Fibroblast of lung (primary cell): ENCODE measurements at regions not wholly inside any gene's neighbourhood (a gene's known extent, or its start where the extent isn't known, plus 50 kb on each side); places are given as distances from the start of the nearest gene placed in this dataset.

Experiments
- DNase-seq, 2 donors: peaks; one replicate each; pipeline versions ENCODE4 v3.0.0 to v3.0.0-alpha.2; 2010; ENCODE audit warnings: low read depth in 2 of 2
- H2AFZ ChIP-seq: 2 replicates; pipeline ENCODE4 v1.5.1; 2012; ENCODE audit warnings: low read length, control low read depth, inconsistent platforms
- H3K27ac ChIP-seq: 2 replicates; pipeline ENCODE4 v1.5.1; 2011; ENCODE audit warnings: low read length, control low read depth; ENCODE audit not compliant: insufficient read depth
- H3K27me3 ChIP-seq: 2 replicates; pipeline ENCODE4 v1.5.1; 2011; ENCODE audit warnings: mild to moderate bottlenecking, low read length; ENCODE audit not compliant: control insufficient read depth, insufficient read depth
- H3K36me3 ChIP-seq: 2 replicates; pipeline ENCODE4 v1.5.1; 2011; ENCODE audit warnings: low read length; ENCODE audit not compliant: control insufficient read depth, insufficient read depth
- H3K4me1 ChIP-seq: 2 replicates; pipeline ENCODE4 v1.5.1; 2011; ENCODE audit warnings: low read length; ENCODE audit not compliant: control insufficient read depth, insufficient read depth; ENCODE audit errors: extremely low read depth
- H3K4me2 ChIP-seq: 2 replicates; pipeline ENCODE4 v1.5.1; 2011; ENCODE audit warnings: low read length, control low read depth; ENCODE audit not compliant: insufficient read depth; ENCODE audit errors: extremely low read depth
- H3K4me3 ChIP-seq, 4 experiments: fragments of 200-600 bp in 1 of 4; sonication (generic) in 1 of 4; replicated peaks in 1 of 4; 2 replicates each; pipeline ENCODE4 v1.5.1; 2011 to 2016; ENCODE audit warnings: low read length in 4 of 4, low read depth in 3 of 4, mild to moderate bottlenecking in 3 of 4, control low read depth in 2 of 4, inconsistent platforms in 1 of 4, mixed read lengths in 1 of 4; ENCODE audit not compliant: insufficient read depth in 1 of 4; ENCODE audit errors: control extremely low read depth in 1 of 4
- H3K79me2 ChIP-seq: 2 replicates; pipeline ENCODE4 v1.5.1; 2012; ENCODE audit warnings: mild to moderate bottlenecking, low read length, inconsistent platforms; ENCODE audit not compliant: control insufficient read depth, insufficient read depth
- H3K9ac ChIP-seq: 2 replicates; pipeline ENCODE4 v1.5.1; 2011; ENCODE audit warnings: mild to moderate bottlenecking, low read length, control low read depth; ENCODE audit not compliant: insufficient read depth
- H3K9me3 ChIP-seq: 2 replicates; pipeline ENCODE4 v1.5.1; 2012; ENCODE audit warnings: low read depth, low read length; ENCODE audit not compliant: control insufficient read depth, insufficient read depth
- H4K20me1 ChIP-seq: 2 replicates; pipeline ENCODE4 v1.5.1; 2011; ENCODE audit warnings: low read length; ENCODE audit not compliant: control insufficient read depth, insufficient read depth; ENCODE audit errors: extremely low read depth
- EZH2 ChIP-seq: IDR thresholded peaks from 2 replicates; pipeline ENCODE4 v1.5.1; 2012; ENCODE audit warnings: low read length, control low read depth, mild to moderate bottlenecking; ENCODE audit errors: missing control alignments
- TF ChIP-seq, protein P1 (sequence below), 2 donors: IDR thresholded peaks in 1 of 2; conservative IDR thresholded peaks in 1 of 2; 1 replicate in 1 of 2; 2 replicates in 1 of 2; pipeline ENCODE4 v1.5.1; 2011 to 2012; ENCODE audit warnings: low read length in 2 of 2, control low read depth in 1 of 2, inconsistent platforms in 1 of 2, low read depth in 1 of 2, mild to moderate bottlenecking in 1 of 2

DNA sequence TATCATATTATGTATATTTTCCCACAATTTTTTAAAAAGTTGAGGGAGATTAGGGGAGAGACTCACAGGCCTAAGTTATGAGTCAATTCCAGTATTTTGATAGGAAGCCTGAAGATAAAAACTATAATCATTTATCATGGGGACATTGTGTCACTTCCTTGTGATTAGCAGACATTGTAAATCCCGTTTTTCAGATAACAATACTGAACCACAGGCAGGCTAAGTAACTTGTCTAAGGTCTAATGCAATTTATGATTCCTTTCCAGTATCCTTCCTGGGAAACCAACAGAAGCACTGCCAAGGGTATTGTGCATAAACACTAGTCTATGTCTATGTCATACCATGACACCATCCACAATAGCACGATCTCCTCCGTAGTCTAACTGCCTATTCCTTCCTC, 235.2 kb upstream of the PIK3C3 start:
- peak in 1 of 2 donors; percentile 67 for DNase-seq
- no peak overlapping the region for H3K27ac ChIP-seq
- H3K27me3 ChIP-seq = no peaks in the 10 kb centered on the region
- no peaks in the 10 kb centered on the region for H3K36me3 ChIP-seq
- H2AFZ ChIP-seq = no peak overlapping the region
- no peaks in the 10 kb centered on the region for H3K4me1 ChIP-seq
- H3K4me3 ChIP-seq = no peak overlapping the region
- no peaks in the 10 kb centered on the region for H3K79me2 ChIP-seq
- no peaks in the 10 kb centered on the region for H4K20me1 ChIP-seq
- no peak for TF ChIP-seq EZH2
- TF ChIP-seq, protein P1, sequence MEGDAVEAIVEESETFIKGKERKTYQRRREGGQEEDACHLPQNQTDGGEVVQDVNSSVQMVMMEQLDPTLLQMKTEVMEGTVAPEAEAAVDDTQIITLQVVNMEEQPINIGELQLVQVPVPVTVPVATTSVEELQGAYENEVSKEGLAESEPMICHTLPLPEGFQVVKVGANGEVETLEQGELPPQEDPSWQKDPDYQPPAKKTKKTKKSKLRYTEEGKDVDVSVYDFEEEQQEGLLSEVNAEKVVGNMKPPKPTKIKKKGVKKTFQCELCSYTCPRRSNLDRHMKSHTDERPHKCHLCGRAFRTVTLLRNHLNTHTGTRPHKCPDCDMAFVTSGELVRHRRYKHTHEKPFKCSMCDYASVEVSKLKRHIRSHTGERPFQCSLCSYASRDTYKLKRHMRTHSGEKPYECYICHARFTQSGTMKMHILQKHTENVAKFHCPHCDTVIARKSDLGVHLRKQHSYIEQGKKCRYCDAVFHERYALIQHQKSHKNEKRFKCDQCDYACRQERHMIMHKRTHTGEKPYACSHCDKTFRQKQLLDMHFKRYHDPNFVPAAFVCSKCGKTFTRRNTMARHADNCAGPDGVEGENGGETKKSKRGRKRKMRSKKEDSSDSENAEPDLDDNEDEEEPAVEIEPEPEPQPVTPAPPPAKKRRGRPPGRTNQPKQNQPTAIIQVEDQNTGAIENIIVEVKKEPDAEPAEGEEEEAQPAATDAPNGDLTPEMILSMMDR (conservative IDR thresholded peaks at IDR 0.05 in 1 of 2, IDR thresholded peaks at IDR 0.05 in 1 of 2; ENCODE audit: low read depth in 1 of 2, low read length in 2 of 2) = no peak
- no peak overlapping the region for H3K9ac ChIP-seq
- H3K4me2 ChIP-seq = no peak overlapping the region
- no peaks in the 10 kb centered on the region for H3K9me3 ChIP-seq

DNA sequence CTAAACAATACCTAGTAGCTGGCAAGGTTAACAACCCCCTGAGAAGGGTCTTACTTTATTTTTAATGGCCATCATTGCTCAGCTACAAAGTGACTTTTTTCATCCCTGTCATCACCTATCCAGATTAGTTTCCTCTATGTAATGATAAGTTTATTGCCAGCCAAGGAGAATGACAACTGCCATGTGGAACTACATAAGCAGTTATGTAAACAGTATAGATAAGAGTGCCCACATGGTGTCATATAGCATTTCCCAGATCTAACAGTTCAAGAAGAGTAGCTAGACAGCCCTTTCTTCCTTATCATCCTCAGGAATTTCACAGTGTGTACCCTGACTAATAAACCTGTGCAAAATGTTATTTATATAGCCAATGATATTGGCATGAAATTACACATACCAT, 240.2 kb upstream of the PIK3C3 start:
- no peak for DNase-seq
- no peaks in the 10 kb centered on the region for H3K36me3 ChIP-seq
- no peak overlapping the region for H2AFZ ChIP-seq
- TF ChIP-seq, protein P1 (conservative IDR thresholded peaks at IDR 0.05 in 1 of 2, IDR thresholded peaks at IDR 0.05 in 1 of 2; ENCODE audit: low read depth in 1 of 2, low read length in 2 of 2) = no peak
- TF ChIP-seq EZH2 = no peak
- no peaks in the 10 kb centered on the region for H3K27me3 ChIP-seq
- H3K4me3 ChIP-seq = no peak overlapping the region
- H3K9ac ChIP-seq = no peak overlapping the region
- H3K27ac ChIP-seq = no peak overlapping the region
- no peaks in the 10 kb centered on the region for H3K79me2 ChIP-seq
- H3K4me1 ChIP-seq = no peaks in the 10 kb centered on the region
- H3K4me2 ChIP-seq = no peak overlapping the region
- no peaks in the 10 kb centered on the region for H3K9me3 ChIP-seq
- H4K20me1 ChIP-seq = no peaks in the 10 kb centered on the region

DNA sequence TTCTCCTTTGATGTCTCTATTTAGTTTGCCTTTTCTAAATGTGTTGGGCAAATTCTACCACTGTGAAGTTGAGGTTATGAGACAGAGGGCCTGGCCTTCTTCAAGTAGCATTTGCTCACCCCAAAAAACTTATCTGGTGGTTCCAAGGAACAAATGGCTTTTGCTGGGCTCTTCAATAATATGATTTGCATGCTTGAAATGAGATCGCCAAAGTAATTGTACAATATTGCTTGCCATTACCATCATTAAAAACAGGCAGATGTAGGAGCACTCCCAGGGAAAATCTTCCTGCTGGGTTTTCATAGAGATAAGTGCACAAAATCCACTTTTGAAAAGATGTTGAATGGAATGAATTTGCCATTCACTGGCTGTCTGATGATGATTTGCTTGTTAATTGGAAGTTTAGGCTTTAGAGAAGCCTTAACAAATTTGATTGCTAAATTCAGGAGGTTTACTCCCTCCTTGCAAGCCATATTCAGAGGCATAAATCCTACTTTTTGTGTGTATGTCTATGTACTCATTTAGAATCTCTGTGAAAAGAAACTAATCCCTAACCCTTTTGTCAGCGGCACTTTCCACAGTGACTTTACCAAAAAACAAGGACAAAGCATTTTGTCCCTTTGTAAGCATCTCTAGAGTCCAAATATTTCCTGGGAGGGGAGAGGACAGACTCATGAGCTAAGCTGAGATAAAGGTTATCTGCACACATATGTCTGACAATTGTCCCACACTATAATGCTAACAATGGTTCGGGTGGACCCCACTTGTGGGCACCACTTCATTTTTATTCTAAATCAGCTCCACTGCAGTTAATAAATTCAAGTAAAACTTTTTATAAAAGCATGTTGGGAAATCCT, 240.8 kb upstream of the PIK3C3 start:
- H3K36me3 ChIP-seq = no peaks in the 10 kb centered on the region
- no peak for TF ChIP-seq EZH2
- TF ChIP-seq, protein P1 (conservative IDR thresholded peaks at IDR 0.05 in 1 of 2, IDR thresholded peaks at IDR 0.05 in 1 of 2; ENCODE audit: low read depth in 1 of 2, low read length in 2 of 2) = no peak
- H2AFZ ChIP-seq = no peak overlapping the region
- no peak overlapping the region for H3K4me3 ChIP-seq
- no peaks in the 10 kb centered on the region for H3K4me1 ChIP-seq
- no peaks in the 10 kb centered on the region for H4K20me1 ChIP-seq
- H3K27ac ChIP-seq = no peak overlapping the region
- no peaks in the 10 kb centered on the region for H3K9me3 ChIP-seq
- no peaks in the 10 kb centered on the region for H3K27me3 ChIP-seq
- no peaks in the 10 kb centered on the region for H3K79me2 ChIP-seq
- no peak for DNase-seq
- H3K9ac ChIP-seq = no peak overlapping the region
- no peak overlapping the region for H3K4me2 ChIP-seq
